Suprapubic skin (tissue), 4 donors: ENCODE measurements at regions not wholly inside any gene's neighbourhood (a gene's known extent, or its start where the extent isn't known, plus 50 kb on each side); places are given as distances from the start of the nearest gene placed in this dataset.

Source experiments
- EP300 ChIP-seq: sonication (generic); formaldehyde crosslinking; IDR thresholded peaks from one replicate; pipeline ENCODE4 v1.6.1; 2017; ENCODE audit warnings: antibody characterized with exemption
- POLR2AphosphoS5 ChIP-seq, 3 donors: sonication (generic); formaldehyde crosslinking; IDR thresholded peaks; one replicate each; pipeline ENCODE4 v1.6.1; 2017; ENCODE audit warnings: antibody characterized with exemption in 3 of 3

GRCh38 chr9:86535406-86535915 lies 181.3 kb upstream of the TUT7 start:
- TF ChIP-seq POLR2AphosphoS5 (IDR thresholded peaks at IDR 0.05) (no peak), EP300 (no peak)
